ENCODE measurements at regions not wholly inside any gene's neighbourhood (a gene's known extent, or its start where the extent isn't known, plus 50 kb on each side); places are given as distances from the start of the nearest gene placed in this dataset.

DNA sequence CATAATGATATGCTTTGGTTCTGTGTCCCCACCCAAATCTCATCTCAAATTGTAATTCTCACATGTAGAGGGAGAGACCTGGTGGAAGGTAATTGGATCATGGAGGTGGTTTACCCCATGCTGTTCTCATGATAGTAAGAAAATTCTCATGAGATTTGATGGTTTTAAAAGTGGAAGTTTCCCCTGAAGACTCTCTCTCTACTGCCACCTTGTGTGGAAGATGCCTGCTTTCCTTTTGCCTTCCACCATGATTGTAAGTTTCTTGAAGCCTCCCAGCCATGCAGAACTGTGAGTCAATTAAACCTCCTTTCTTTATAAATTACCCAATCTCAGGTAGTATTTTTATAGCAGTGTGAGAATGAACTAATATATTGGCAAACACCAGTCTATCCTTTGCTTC, 260.4 kb upstream of the PPFIA2 start:
- H3K27ac ChIP-seq: no peak overlapping the region
- DNase-seq: no peak
- in situ Hi-C loops (cut with HindIII; ENCODE audit: low pct_ligation_motif_present, low sequenced_read_pairs): no loop called here

DNA sequence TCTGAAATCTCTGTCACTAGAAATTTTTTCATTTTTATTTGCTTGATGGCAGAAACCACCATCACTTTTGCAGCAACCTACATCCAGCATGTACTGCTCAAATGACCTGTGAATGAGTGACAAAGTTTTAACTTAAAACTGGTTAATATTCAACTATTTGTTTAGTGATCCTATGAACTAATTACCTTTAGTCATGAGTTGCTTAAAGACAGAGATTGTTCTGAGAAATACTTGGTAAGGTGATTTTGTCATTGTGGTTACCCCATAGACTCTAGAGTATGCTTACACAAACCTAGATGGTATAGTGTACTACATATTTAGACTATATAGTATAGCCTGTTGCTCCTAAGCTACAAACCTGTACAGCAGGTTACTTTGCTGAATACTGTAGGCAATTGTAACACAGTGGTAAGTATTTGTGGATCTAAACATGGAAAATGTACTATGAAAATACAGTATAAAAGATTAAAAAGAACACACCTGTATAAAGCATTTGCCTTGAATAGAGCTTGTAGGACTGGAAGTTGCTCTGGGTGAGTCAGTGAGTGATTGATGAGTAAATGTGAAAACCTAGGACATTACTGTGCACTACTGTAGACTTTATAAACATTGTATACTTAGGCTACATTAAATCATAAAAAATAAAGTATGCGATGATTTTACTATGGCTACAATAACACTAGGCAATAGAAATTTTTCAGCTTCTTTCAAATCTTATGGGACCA, 256.6 kb upstream of the PPFIA2 start:
- TF ChIP-seq, protein P1, sequence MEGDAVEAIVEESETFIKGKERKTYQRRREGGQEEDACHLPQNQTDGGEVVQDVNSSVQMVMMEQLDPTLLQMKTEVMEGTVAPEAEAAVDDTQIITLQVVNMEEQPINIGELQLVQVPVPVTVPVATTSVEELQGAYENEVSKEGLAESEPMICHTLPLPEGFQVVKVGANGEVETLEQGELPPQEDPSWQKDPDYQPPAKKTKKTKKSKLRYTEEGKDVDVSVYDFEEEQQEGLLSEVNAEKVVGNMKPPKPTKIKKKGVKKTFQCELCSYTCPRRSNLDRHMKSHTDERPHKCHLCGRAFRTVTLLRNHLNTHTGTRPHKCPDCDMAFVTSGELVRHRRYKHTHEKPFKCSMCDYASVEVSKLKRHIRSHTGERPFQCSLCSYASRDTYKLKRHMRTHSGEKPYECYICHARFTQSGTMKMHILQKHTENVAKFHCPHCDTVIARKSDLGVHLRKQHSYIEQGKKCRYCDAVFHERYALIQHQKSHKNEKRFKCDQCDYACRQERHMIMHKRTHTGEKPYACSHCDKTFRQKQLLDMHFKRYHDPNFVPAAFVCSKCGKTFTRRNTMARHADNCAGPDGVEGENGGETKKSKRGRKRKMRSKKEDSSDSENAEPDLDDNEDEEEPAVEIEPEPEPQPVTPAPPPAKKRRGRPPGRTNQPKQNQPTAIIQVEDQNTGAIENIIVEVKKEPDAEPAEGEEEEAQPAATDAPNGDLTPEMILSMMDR (IDR thresholded peaks at IDR 0.05; ENCODE audit: low read depth, low read length, missing control alignments): no peak
- in situ Hi-C loops (cut with HindIII; ENCODE audit: low pct_ligation_motif_present, low sequenced_read_pairs): no loop called here
- no peak for DNase-seq

More for the DNA sequence above, 260.4 kb upstream of the PPFIA2 start:
- no peaks in the 10 kb centered on the region for H3K27me3 ChIP-seq (replicated peaks)
- TF ChIP-seq, protein P1 (IDR thresholded peaks at IDR 0.05; ENCODE audit: low read depth, low read length, missing control alignments): peak; percentile 12
- H3K4me3 ChIP-seq (ENCODE audit: low read depth, low read length): no peak overlapping the region
- no peaks in the 10 kb centered on the region for H3K36me3 ChIP-seq (replicated peaks)

DNA sequence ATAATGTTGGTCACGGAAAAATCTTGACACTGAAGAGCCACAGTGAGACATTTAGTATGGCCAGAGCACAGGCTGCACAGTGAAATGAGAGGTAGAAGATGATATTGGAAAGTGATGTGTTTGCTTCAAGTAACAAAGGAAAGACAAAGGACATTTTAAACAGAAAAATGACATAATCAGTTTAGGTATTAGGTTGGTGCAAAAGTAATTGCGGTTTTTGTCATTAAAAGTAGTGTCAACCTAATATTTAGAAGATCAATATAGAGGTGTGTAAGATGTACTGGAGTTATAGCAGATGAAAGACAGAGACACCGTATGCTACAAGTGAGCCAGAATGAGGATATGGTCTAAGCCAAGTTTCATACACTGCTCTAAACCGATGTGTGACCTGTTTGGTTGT, 253.0 kb upstream of the PPFIA2 start:
- Histone ChIP-seq H3K4me3 (ENCODE audit: low read depth, low read length) (no peak overlapping the region), H3K27ac (no peak overlapping the region), H3K36me3 (replicated peaks) (no peaks in the 10 kb centered on the region), H3K27me3 (replicated peaks) (no peaks in the 10 kb centered on the region)
- DNase-seq: no peak
- in situ Hi-C loops (cut with HindIII; ENCODE audit: low pct_ligation_motif_present, low sequenced_read_pairs): no loop called here
- TF ChIP-seq, protein P1 (IDR thresholded peaks at IDR 0.05; ENCODE audit: low read depth, low read length, missing control alignments): no peak

More for the DNA sequence above, 256.6 kb upstream of the PPFIA2 start:
- Histone ChIP-seq H3K27me3 (replicated peaks) (no peaks in the 10 kb centered on the region), H3K4me3 (ENCODE audit: low read depth, low read length) (no peak overlapping the region), H3K27ac (no peak overlapping the region), H3K36me3 (replicated peaks) (no peaks in the 10 kb centered on the region)

DNA sequence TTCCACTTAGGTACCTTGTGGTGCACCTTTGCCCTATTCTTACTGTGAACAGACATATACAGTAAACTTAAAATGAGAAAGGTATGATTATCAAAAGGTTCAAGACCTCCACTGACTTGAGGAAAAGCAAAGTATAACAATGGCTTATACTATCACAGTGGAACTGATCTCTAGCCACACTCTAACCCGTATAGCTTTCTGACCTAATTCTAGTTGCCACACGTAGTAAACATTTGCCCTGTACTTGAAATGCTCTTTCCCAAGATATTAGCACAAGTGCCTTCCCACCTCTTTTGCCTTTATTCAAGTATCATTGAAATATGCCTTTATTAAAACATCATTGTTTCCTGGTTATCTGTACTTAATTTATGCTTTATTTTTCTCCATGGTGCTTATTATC, 250.4 kb upstream of the PPFIA2 start:
- no peaks in the 10 kb centered on the region for H3K36me3 ChIP-seq (replicated peaks)
- TF ChIP-seq, protein P1 (IDR thresholded peaks at IDR 0.05; ENCODE audit: low read depth, low read length, missing control alignments): no peak
- in situ Hi-C loops (cut with HindIII; ENCODE audit: low pct_ligation_motif_present, low sequenced_read_pairs): no loop called here
- H3K27ac ChIP-seq: no peak overlapping the region
- DNase-seq: no peak
- H3K4me3 ChIP-seq (ENCODE audit: low read depth, low read length): no peak overlapping the region
- H3K27me3 ChIP-seq (replicated peaks): no peaks in the 10 kb centered on the region

DNA sequence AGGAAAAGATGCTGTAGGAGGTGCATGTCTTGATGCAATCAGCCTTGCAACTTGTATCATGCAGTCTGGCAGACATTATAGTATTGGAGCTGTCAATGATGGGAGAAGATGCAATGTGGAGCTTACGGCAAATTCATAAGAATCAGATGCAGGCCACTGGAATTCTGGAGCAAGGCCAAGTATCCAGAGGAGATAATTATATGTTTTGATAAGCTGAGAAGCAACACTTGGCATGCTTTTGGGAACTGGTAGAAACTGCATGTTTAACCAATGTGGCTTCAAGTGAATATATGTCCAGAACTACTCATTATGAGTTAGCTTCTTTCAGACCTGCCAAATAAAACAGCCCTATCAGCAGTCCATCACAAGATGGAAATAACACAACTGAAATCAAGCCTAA, 249.1 kb upstream of the PPFIA2 start:
- no peaks in the 10 kb centered on the region for H3K27me3 ChIP-seq (replicated peaks)
- H3K27ac ChIP-seq: no peak overlapping the region
- no peaks in the 10 kb centered on the region for H3K36me3 ChIP-seq (replicated peaks)
- H3K4me3 ChIP-seq (ENCODE audit: low read depth, low read length): no peak overlapping the region
- peak; percentile 20 for DNase-seq
- in situ Hi-C loops (cut with HindIII; ENCODE audit: low pct_ligation_motif_present, low sequenced_read_pairs): no loop called here
- TF ChIP-seq, protein P1 (IDR thresholded peaks at IDR 0.05; ENCODE audit: low read depth, low read length, missing control alignments): no peak
